K562 (cell line): ENCODE measurements at regions not wholly inside any gene's neighbourhood (a gene's known extent, or its start where the extent isn't known, plus 50 kb on each side); places are given as distances from the start of the nearest gene placed in this dataset.

Experiments used
- ATAC-seq: fragments of 200-7000 bp; cut with Tn5 transposase; 3 replicates; pipeline ENCODE4 v1.9.1; 2020; ENCODE audit warnings: moderate library complexity
- BruUV-seq: library from RNA; stranded (reverse); fragments of 400-500 nt; replicated peaks from 2 replicates; lab custom pipeline; 2021; lab: Mats Ljungman, UMichigan
- CTCF ChIA-PET: fragments of 300-600 bp; formaldehyde crosslinking; extraction: SDS; loops from one replicate; lab custom pipeline; 2021; ENCODE audit warnings: low intra/inter-chr PET ratio; lab: Yijun Ruan, JAX
- POLR2A ChIA-PET: fragments of 300-600, 350-650 bp; sonication (Branson Sonifier 250); formaldehyde crosslinking; extraction: SDS; loops from one replicate; lab custom pipeline; 2021; ENCODE audit warnings: antibody characterized with exemption, inconsistent platforms; lab: Yijun Ruan, JAX
- DNase-seq, 4 experiments: peaks; one replicate each; pipeline versions ENCODE4 v3.0.0 to v3.0.0-alpha.2; 2011 to 2018; ENCODE audit warnings: low spot score in 3 of 4, mixed read lengths in 3 of 4; ENCODE audit errors: extremely low read depth in 1 of 4
- FAIRE-seq: peaks from 2 replicates; lab custom pipeline; 2011; peaks lifted over from hg19 to GRCh38; lab: Jason Lieb, UNC
- H2AFZ ChIP-seq: 2 replicates; pipeline ENCODE4 v1.6.0; 2011; ENCODE audit warnings: low read depth, low read length, control low read depth, inconsistent platforms
- H3K27ac ChIP-seq: fragments of 200-600 bp; 3 replicates; pipeline ENCODE4 v1.8.0; 2011; ENCODE audit warnings: low read depth, mild to moderate bottlenecking, control low read depth, inconsistent platforms, low read length, moderate library complexity, mixed read lengths; ENCODE audit errors: extremely low read depth
- H3K27me3 ChIP-seq, 2 experiments: fragments of 300-600 bp in 1 of 2; 2 replicates in 1 of 2; 3 replicates in 1 of 2; pipeline versions ENCODE4 v1.6.0 to v1.8.0; 2011; ENCODE audit warnings: inconsistent platforms in 2 of 2, low read length in 2 of 2, mild to moderate bottlenecking in 1 of 2, mixed read lengths in 1 of 2, moderate library complexity in 1 of 2; ENCODE audit not compliant: control insufficient read depth in 2 of 2, insufficient read depth in 2 of 2
- H3K36me3 ChIP-seq: fragments of 300-600 bp; 3 replicates; pipeline ENCODE4 v1.8.0; 2011; ENCODE audit warnings: mild to moderate bottlenecking, low read length, inconsistent platforms; ENCODE audit not compliant: control insufficient read depth, insufficient read depth
- H3K4me1 ChIP-seq, 2 experiments: fragments of 200-600 bp in 1 of 2; replicated peaks in 1 of 2; 2 replicates in 1 of 2; 3 replicates in 1 of 2; pipeline versions ENCODE4 v1.5.1 to v1.8.0; 2011; ENCODE audit warnings: inconsistent platforms in 2 of 2, low read length in 2 of 2, mild to moderate bottlenecking in 1 of 2, mixed read lengths in 1 of 2, moderate library complexity in 1 of 2; ENCODE audit not compliant: control insufficient read depth in 2 of 2, insufficient read depth in 2 of 2
- H3K4me2 ChIP-seq: 2 replicates; pipeline ENCODE4 v1.6.1; 2011; ENCODE audit warnings: low read length, control low read depth, inconsistent platforms, mixed read lengths; ENCODE audit not compliant: insufficient read depth
- H3K4me3 ChIP-seq: fragments of 200-600 bp; sonication (generic), shearing (Covaris generic); 2 replicates; pipeline ENCODE4 v1.5.1; 2016; ENCODE audit warnings: control low read depth, inconsistent platforms
- H3K79me2 ChIP-seq: fragments of 200-600 bp; 3 replicates; pipeline ENCODE4 v1.8.0; 2011; ENCODE audit warnings: low read length, inconsistent platforms; ENCODE audit not compliant: control insufficient read depth, insufficient read depth
- H3K9ac ChIP-seq, 2 experiments: 2 replicates each; pipeline versions ENCODE4 v1.6.0 to v1.6.1; 2011; ENCODE audit warnings: low read depth in 2 of 2, low read length in 2 of 2, control low read depth in 1 of 2, inconsistent platforms in 1 of 2, mild to moderate bottlenecking in 1 of 2, mixed read lengths in 1 of 2; ENCODE audit not compliant: insufficient read depth in 1 of 2
- H3K9me1 ChIP-seq: one replicate; pipeline ENCODE4 v1.6.0; 2011; ENCODE audit warnings: inconsistent platforms, mild to moderate bottlenecking, low read length, moderate library complexity; ENCODE audit not compliant: control insufficient read depth, insufficient read depth
- H3K9me3 ChIP-seq: replicated peaks from 2 replicates; pipeline ENCODE4 v1.5.1; 2011; ENCODE audit warnings: low read depth, low read length, inconsistent platforms; ENCODE audit not compliant: control insufficient read depth, insufficient read depth
- H4K20me1 ChIP-seq: replicated peaks from 2 replicates; pipeline ENCODE4 v1.6.1; 2011; ENCODE audit warnings: low read length, inconsistent platforms, mixed read lengths; ENCODE audit not compliant: control insufficient read depth, insufficient read depth
- ATF2 ChIP-seq: sonication (generic); formaldehyde crosslinking; IDR thresholded peaks from 2 replicates; pipeline ENCODE4 v1.8.1; 2022; ENCODE audit warnings: missing genetic modification reagents
- BCL6 ChIP-seq: fragments of 250-450 bp; sonication (Bioruptor Pico); IDR thresholded peaks from 2 replicates; pipeline ENCODE4 v1.4.0; 2020
- CBX8 ChIP-seq: fragments of 200-600 bp; sonication (generic); IDR thresholded peaks from 2 replicates; pipeline ENCODE4 v1.6.1; 2012; ENCODE audit warnings: borderline replicate concordance, mixed run types, low read depth, mild to moderate bottlenecking, moderate library complexity, mixed read lengths, low read length, control low read depth, inconsistent platforms; ENCODE audit not compliant: poor library complexity, severe bottlenecking; ENCODE audit errors: extremely low read depth
- HMBOX1 ChIP-seq: sonication (generic); IDR thresholded peaks from 2 replicates; pipeline ENCODE4 v1.6.1; 2016
- HNRNPLL ChIP-seq: fragments of 200-400 bp; formaldehyde crosslinking; IDR thresholded peaks from 2 replicates; pipeline ENCODE4 v1.6.1; 2017; ENCODE audit warnings: low read length, low read depth, mild to moderate bottlenecking; ENCODE audit not compliant: poor library complexity, severe bottlenecking
- KAT8 ChIP-seq: fragments of 450-650 bp; IDR thresholded peaks from 2 replicates; pipeline ENCODE4 v1.6.1; 2016; ENCODE audit warnings: low read depth, mild to moderate bottlenecking
- NFE2L1 ChIP-seq: fragments of 450-650 bp; IDR thresholded peaks from 2 replicates; pipeline ENCODE4 v1.6.1; 2016; ENCODE audit warnings: missing genetic modification characterization, low read depth, mild to moderate bottlenecking, missing compliant biosample characterization, moderate library complexity, borderline replicate concordance
- SAFB2 ChIP-seq: fragments of 200-400 bp; formaldehyde crosslinking; IDR thresholded peaks from 2 replicates; pipeline ENCODE4 v1.6.1; 2018; ENCODE audit warnings: borderline replicate concordance, low read length, low read depth, moderate library complexity; ENCODE audit not compliant: severe bottlenecking
- SLC30A9 ChIP-seq: fragments of 250-450 bp; sonication (Bioruptor Pico); IDR thresholded peaks from 2 replicates; pipeline ENCODE4 v1.8.0; 2022; ENCODE audit warnings: mild to moderate bottlenecking, moderate library complexity
- SNAPC5 ChIP-seq: fragments of 250-450 bp; sonication (Bioruptor Pico); IDR thresholded peaks from 2 replicates; pipeline ENCODE4 v1.8.0; 2021; ENCODE audit warnings: moderate library complexity, mild to moderate bottlenecking, inconsistent platforms
- TAF7 ChIP-seq: fragments of 450-650 bp; IDR thresholded peaks from 2 replicates; pipeline ENCODE4 v1.6.1; 2016; ENCODE audit warnings: missing genetic modification characterization, missing compliant biosample characterization
- ZBTB43 ChIP-seq: sonication (generic); formaldehyde crosslinking; IDR thresholded peaks from 2 replicates; pipeline ENCODE4 v1.8.0; 2023; ENCODE audit warnings: mild to moderate bottlenecking, missing genetic modification reagents
- ZBTB8A ChIP-seq: fragments of 450-650 bp; IDR thresholded peaks from 2 replicates; pipeline ENCODE4 v1.6.1; 2018; ENCODE audit warnings: mild to moderate bottlenecking, moderate library complexity; ENCODE audit not compliant: partially characterized antibody
- ZNF398 ChIP-seq: fragments of 250-450 bp; sonication (Bioruptor Pico); IDR thresholded peaks from 2 replicates; pipeline ENCODE4 v1.8.0; 2021; ENCODE audit warnings: moderate library complexity, mild to moderate bottlenecking, inconsistent platforms
- WGBS: fragments of 100-300 bp; shearing (Covaris generic); methylation state at CpG from one replicate; pipeline ENCODE4 v1.1.6; 2016; ENCODE audit warnings: low coverage, mixed read lengths; ENCODE audit not compliant: insufficient coverage; ENCODE audit errors: missing lambda C conversion rate; 5-methylcytosine and 5-hydroxymethylcytosine counted together
- in situ Hi-C: fragments of 300-500 bp; cut with MboI; formaldehyde crosslinking; loops from 4 replicates; pipeline ENCODE4 v1.15.0; 2018; ENCODE audit warnings: inconsistent platforms, mixed read lengths
- intact Hi-C: fragments of 100-400 bp; cut with micrococcal nuclease; formaldehyde crosslinking; loops from 2 replicates; pipeline ENCODE4 v1.14.2; 2022

GRCh38 chr18:22601481-22601880 is 183.8 kb upstream of the CTAGE1 start:
- no peak overlapping the region for H3K4me3 ChIP-seq
- in situ Hi-C loops: no loop called here
- DNase-seq (no peak), ATAC-seq (no peak), FAIRE-seq (no peak)
- no peaks in the 10 kb centered on the region for H3K9me3 ChIP-seq
- ChIA-PET CTCF (no interaction called here), POLR2A (no interaction called here)
- H3K9ac ChIP-seq: no peak overlapping the region
- H3K9me1 ChIP-seq: no peaks in the 10 kb centered on the region
- TF ChIP-seq HMBOX1 (no peak), ATF2 (CRISPR knock-in tag) (no peak), NFE2L1 (no peak), CBX8 (no peak), BCL6 (CRISPR knock-in tag) (no peak), KAT8 (no peak), SAFB2 (no peak), ZNF398 (no peak), SNAPC5 (CRISPR knock-in tag) (no peak), HNRNPLL (no peak), ZBTB43 (CRISPR knock-in tag) (no peak), SLC30A9 (CRISPR knock-in tag) (no peak), TAF7 (tag) (no peak), ZBTB8A (no peak)
- H4K20me1 ChIP-seq: no peaks in the 10 kb centered on the region
- peaks cover 4 to 5% of the 10 kb centered on the region in 2 experiments; a peak in 4 of 5 replicates for H3K27me3 ChIP-seq
- H3K79me2 ChIP-seq: no peaks in the 10 kb centered on the region
- no peak overlapping the region for H2AFZ ChIP-seq
- intact Hi-C loops: no loop called here
- H3K4me2 ChIP-seq: no peak overlapping the region
- H3K36me3 ChIP-seq: no peaks in the 10 kb centered on the region
- H3K4me1 ChIP-seq: no peaks in the 10 kb centered on the region
- H3K27ac ChIP-seq: no peak overlapping the region
- WGBS: 2% methylated on average over 5 of the region's 5 CpGs
- BruUV-seq: no TSS peak
